Stimulated activated CD8-positive, alpha-beta memory T cell treated with anti-CD3 and anti-CD28 coated beads, Interleukin-15, amount 100 ng/mL, for 4 hours (primary cell): ENCODE measurements at regions not wholly inside any gene's neighbourhood (a gene's known extent, or its start where the extent isn't known, plus 50 kb on each side); places are given as distances from the start of the nearest gene placed in this dataset.
"Not testable (repeated sequence)": the region's sequence is repeated elsewhere in the genome, so short reads cannot be mapped to it uniquely, and the experiment has no call there.

ENCODE experiments used
- DNase-seq, 2 donors: peaks; one replicate each; pipeline ENCODE4 v3.0.0-alpha.2; 2020; ENCODE audit warnings: low read depth in 2 of 2

GRCh38 chr3:20401253-20401652, 215.2 kb upstream of the SGO1 start:
- no peak for DNase-seq

GRCh38 chr3:20400686-20401085, 214.7 kb upstream of the SGO1 start:
- DNase-seq: no peak

GRCh38 chr3:20400281-20400680, 214.3 kb upstream of the SGO1 start:
- DNase-seq: no peak

- DNase-seq: no peak
Observed at GRCh38 chr3:20396335-20396734, 210.3 kb upstream of the SGO1 start.

- DNase-seq: no peak
Observed at GRCh38 chr3:20395692-20396091, 209.7 kb upstream of the SGO1 start.

- DNase-seq: no peak
Observed at GRCh38 chr3:20394243-20394642, 208.2 kb upstream of the SGO1 start.

GRCh38 chr3:20391644-20392043, 205.6 kb upstream of the SGO1 start:
- no peak for DNase-seq

GRCh38 chr3:20388971-20389370, 203.0 kb upstream of the SGO1 start:
- DNase-seq: no peak

GRCh38 chr3:20380295-20380694, 194.3 kb upstream of the SGO1 start:
- DNase-seq: no peak

- no peak for DNase-seq
Observed at GRCh38 chr3:20378315-20378714, 192.3 kb upstream of the SGO1 start.

- DNase-seq: no peak
Observed at GRCh38 chr3:20376665-20377217, 190.7 kb upstream of the SGO1 start.

GRCh38 chr3:20375302-20375701, 189.3 kb upstream of the SGO1 start:
- no peak for DNase-seq

- DNase-seq: not testable (repeated sequence)
Observed at GRCh38 chr3:20370273-20371063, 184.5 kb upstream of the SGO1 start.

- no peak for DNase-seq
Observed at GRCh38 chr3:20361000-20361399, 175.0 kb upstream of the SGO1 start.

- DNase-seq: no peak
Observed at GRCh38 chr3:20353286-20353685, 167.3 kb upstream of the SGO1 start.

- DNase-seq: no peak
Observed at GRCh38 chr3:20352546-20353179, 166.7 kb upstream of the SGO1 start.

GRCh38 chr3:20350449-20350848, 164.4 kb upstream of the SGO1 start:
- no peak for DNase-seq

- DNase-seq: no peak
Observed at GRCh38 chr3:20346916-20347315, 160.9 kb upstream of the SGO1 start.

- DNase-seq: no peak
Observed at GRCh38 chr3:20346369-20346768, 160.4 kb upstream of the SGO1 start.

GRCh38 chr3:20344400-20344959, 158.5 kb upstream of the SGO1 start:
- no peak for DNase-seq

- DNase-seq: no peak
Observed at GRCh38 chr3:20343790-20344189, 157.8 kb upstream of the SGO1 start.

GRCh38 chr3:20340324-20340928, 154.4 kb upstream of the SGO1 start:
- peak; percentile 1 to 31 for DNase-seq
